Nephron progenitor cell (in vitro differentiated cells): ENCODE measurements at regions not wholly inside any gene's neighbourhood (a gene's known extent, or its start where the extent isn't known, plus 50 kb on each side); places are given as distances from the start of the nearest gene placed in this dataset.

Experiments
- DNase-seq: peaks from one replicate; pipeline ENCODE4 v3.0.0; 2021
- H3K27ac Mint-ChIP-seq: 2 replicates; pipeline ENCODE4 v1.8.0; 2021; ENCODE audit warnings: mild to moderate bottlenecking, moderate library complexity, mixed read lengths
- H3K27me3 Mint-ChIP-seq: 2 replicates; pipeline ENCODE4 v1.8.0; 2021; ENCODE audit warnings: mild to moderate bottlenecking, low read depth, mixed read lengths; ENCODE audit not compliant: poor library complexity
- H3K36me3 Mint-ChIP-seq: 2 replicates; pipeline ENCODE4 v1.8.0; 2021; ENCODE audit warnings: low read depth, mixed read lengths
- H3K4me1 Mint-ChIP-seq: 2 replicates; pipeline ENCODE4 v1.8.0; 2021; ENCODE audit warnings: mixed read lengths
- H3K4me3 Mint-ChIP-seq: 2 replicates; pipeline ENCODE4 v1.8.0; 2021; ENCODE audit warnings: mild to moderate bottlenecking, moderate library complexity, mixed read lengths
- H3K9me3 Mint-ChIP-seq: 2 replicates; pipeline ENCODE4 v1.8.0; 2021; ENCODE audit warnings: mild to moderate bottlenecking, moderate library complexity, mixed read lengths
- TF ChIP-seq, protein P1 (sequence below): fragments of 200-600 bp; sonication (generic); IDR thresholded peaks from 2 replicates; pipeline ENCODE4 v1.5.0; 2021; ENCODE audit warnings: antibody characterized with exemption

DNA sequence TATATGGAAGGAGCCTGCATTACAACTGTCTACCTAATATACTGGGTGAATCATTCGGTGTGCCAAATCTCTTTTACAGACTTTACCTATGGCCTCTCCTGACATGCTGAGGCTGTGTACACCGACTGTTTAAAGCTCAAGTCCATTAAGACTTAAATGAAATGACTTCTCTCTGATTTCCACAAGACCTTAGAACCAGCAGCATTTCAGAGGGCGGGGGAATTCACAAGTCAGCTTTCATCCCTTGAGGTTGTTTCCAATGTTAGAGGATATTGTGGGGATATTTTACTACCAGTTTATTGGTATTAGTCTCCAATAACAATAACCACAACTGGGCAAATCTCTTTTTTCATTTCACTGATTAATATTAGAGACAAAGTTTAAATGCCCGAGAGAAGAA, 87.1 kb upstream of the IKZF1 start:
- TF ChIP-seq, protein P1, sequence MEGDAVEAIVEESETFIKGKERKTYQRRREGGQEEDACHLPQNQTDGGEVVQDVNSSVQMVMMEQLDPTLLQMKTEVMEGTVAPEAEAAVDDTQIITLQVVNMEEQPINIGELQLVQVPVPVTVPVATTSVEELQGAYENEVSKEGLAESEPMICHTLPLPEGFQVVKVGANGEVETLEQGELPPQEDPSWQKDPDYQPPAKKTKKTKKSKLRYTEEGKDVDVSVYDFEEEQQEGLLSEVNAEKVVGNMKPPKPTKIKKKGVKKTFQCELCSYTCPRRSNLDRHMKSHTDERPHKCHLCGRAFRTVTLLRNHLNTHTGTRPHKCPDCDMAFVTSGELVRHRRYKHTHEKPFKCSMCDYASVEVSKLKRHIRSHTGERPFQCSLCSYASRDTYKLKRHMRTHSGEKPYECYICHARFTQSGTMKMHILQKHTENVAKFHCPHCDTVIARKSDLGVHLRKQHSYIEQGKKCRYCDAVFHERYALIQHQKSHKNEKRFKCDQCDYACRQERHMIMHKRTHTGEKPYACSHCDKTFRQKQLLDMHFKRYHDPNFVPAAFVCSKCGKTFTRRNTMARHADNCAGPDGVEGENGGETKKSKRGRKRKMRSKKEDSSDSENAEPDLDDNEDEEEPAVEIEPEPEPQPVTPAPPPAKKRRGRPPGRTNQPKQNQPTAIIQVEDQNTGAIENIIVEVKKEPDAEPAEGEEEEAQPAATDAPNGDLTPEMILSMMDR: no peak
- no peak for DNase-seq
- Mint-ChIP-seq H3K27me3 (peaks cover 23% of the 10 kb centered on the region), H3K9me3 (peaks cover 12% of the 10 kb centered on the region), H3K36me3 (no peaks in the 10 kb centered on the region), H3K4me1 (no peaks in the 10 kb centered on the region), H3K4me3 (no peak overlapping the region), H3K27ac (no peak overlapping the region)

DNA sequence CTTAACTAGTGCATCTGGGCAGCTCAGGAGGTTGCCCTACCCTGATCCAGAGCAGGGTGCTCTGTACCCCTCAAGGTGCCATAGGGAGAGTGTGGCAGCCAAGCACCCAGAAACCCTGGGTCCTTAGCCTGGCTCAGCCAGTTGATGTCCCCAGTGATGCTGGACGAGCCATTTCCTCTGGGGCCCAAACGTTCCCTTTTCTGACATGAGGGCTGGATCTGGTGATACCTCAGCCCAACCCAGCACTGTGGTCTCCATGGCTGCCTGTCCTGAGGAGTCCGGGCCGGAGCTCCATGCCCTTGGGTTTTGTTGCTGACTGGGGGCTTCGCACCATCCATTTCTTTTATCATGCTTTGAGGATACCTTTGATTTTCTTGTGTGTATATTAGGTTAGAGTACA, 87.9 kb upstream of the IKZF1 start:
- Mint-ChIP-seq H3K4me1 (no peaks in the 10 kb centered on the region), H3K9me3 (peaks cover 4% of the 10 kb centered on the region), H3K27ac (no peak overlapping the region), H3K4me3 (no peak overlapping the region), H3K27me3 (peaks cover 23% of the 10 kb centered on the region), H3K36me3 (no peaks in the 10 kb centered on the region)
- TF ChIP-seq, protein P1: no peak
- DNase-seq: no peak

DNA sequence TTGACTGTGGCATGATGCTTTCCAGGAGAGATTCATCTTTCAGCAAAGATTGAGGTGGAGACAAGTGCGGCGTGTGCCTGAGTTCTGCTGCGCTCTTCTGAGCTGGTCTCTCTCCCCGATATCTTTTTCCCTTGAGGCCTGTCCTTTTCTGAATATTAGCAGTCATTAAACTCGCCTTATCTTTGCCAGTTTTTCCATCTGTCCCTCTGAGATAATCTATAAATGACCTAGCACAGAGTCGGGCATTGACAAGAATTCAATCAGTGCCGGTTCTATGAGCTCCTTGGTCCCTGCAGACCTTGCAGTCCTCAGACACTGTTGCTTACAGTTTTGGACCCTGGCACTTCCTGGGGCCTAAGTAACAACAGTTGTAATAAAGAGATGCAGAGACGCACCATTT, 89.7 kb upstream of the IKZF1 start:
- TF ChIP-seq, protein P1: no peak

DNA sequence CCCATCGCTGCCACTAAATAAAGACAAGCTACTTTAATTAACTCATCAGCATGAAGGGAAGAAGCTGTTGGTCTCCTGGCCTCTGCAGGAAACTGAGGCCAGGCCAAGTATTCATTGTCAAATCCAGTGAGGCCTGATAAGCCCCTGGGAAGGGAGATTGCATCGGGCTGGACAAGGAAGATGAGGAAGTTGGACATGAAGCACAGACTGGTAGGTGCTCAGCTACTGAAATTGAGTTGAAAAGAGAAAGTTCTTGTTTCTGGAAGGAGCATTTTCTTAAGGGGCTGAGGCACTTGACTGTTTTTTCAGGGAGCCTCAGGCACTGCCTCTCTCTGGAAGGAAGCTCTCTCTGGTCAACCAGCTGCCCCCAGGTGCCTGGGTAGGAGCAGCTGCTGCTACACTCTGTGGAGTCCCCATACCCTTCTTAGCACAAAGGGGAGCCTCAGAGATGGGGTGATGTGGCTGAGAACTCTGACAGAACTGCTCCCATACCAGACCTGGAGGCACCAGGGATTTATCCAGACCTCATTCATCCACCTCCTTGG, 90.3 kb upstream of the IKZF1 start:
- no peak overlapping the region for H3K4me3 Mint-ChIP-seq
- H3K36me3 Mint-ChIP-seq: no peaks in the 10 kb centered on the region
- TF ChIP-seq, protein P1: no peak
- peaks cover 24% of the 10 kb centered on the region for H3K27me3 Mint-ChIP-seq
- H3K27ac Mint-ChIP-seq: no peak overlapping the region
- no peaks in the 10 kb centered on the region for H3K9me3 Mint-ChIP-seq
- peaks cover 5% of the 10 kb centered on the region for H3K4me1 Mint-ChIP-seq
- no peak for DNase-seq

More for the DNA sequence above, 89.7 kb upstream of the IKZF1 start:
- Mint-ChIP-seq H3K27me3 (peaks cover 24% of the 10 kb centered on the region), H3K27ac (no peak overlapping the region), H3K36me3 (no peaks in the 10 kb centered on the region), H3K4me3 (no peak overlapping the region), H3K9me3 (no peaks in the 10 kb centered on the region), H3K4me1 (peaks cover 5% of the 10 kb centered on the region)
- DNase-seq: no peak

DNA sequence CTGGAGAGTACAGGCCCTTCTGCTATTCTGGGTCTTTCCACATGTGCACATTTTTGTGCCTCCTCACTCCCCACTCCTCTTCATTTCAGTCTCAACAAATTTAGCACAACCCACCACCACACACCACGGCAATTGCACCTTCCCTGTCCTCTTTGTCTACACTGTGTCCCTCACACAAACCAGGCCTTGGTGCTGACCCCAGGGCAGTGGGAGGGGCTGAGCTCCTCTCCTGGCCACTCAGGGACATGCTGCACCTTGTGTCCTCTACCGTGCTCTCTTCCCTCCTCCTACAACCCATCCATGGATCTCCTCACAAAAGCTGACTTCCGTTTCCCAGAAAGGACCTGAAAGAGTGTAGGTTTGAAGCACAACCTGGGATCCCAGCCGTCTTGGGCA, 90.9 kb upstream of the IKZF1 start:
- TF ChIP-seq, protein P1: no peak
- H3K9me3 Mint-ChIP-seq: no peaks in the 10 kb centered on the region
- H3K4me1 Mint-ChIP-seq: peaks cover 5% of the 10 kb centered on the region
- peaks cover 24% of the 10 kb centered on the region for H3K27me3 Mint-ChIP-seq
- no peak for DNase-seq
- no peak overlapping the region for H3K4me3 Mint-ChIP-seq
- H3K27ac Mint-ChIP-seq: no peak overlapping the region
- H3K36me3 Mint-ChIP-seq: no peaks in the 10 kb centered on the region
